Cardiac muscle cell (in vitro differentiated cells and primary cell): ENCODE measurements at regions not wholly inside any gene's neighbourhood (a gene's known extent, or its start where the extent isn't known, plus 50 kb on each side); places are given as distances from the start of the nearest gene placed in this dataset.

Experiments
- DNase-seq, 2 donors: peaks; one replicate each; pipeline versions ENCODE4 v3.0.0 to v3.0.0-alpha.2; 2010 to 2017; ENCODE audit warnings: low read depth in 1 of 2, low spot score in 1 of 2
- H3K27ac ChIP-seq: fragments of 200-600 bp; sonication (generic); 2 replicates; pipeline ENCODE4 v1.5.1; 2016
- H3K27me3 ChIP-seq: fragments of 200-600 bp; sonication (generic); 2 replicates; pipeline ENCODE4 v1.6.0; 2016; ENCODE audit warnings: control low read depth
- H3K36me3 ChIP-seq: fragments of 200-600 bp; sonication (generic); 2 replicates; pipeline ENCODE4 v1.5.1; 2016; ENCODE audit warnings: control low read depth
- H3K4me1 ChIP-seq: fragments of 200-600 bp; sonication (generic); 2 replicates; pipeline ENCODE4 v1.8.1; 2017; ENCODE audit warnings: low read depth, mild to moderate bottlenecking, mixed run types
- H3K4me3 ChIP-seq: fragments of 200-600 bp; sonication (generic); 2 replicates; pipeline ENCODE4 v1.5.1; 2016; ENCODE audit warnings: mild to moderate bottlenecking
- H3K9me3 ChIP-seq: fragments of 200-600 bp; sonication (generic); 2 replicates; pipeline ENCODE4 v1.5.1; 2017; ENCODE audit warnings: low read depth, mild to moderate bottlenecking, control low read depth
- TF ChIP-seq, protein P1 (sequence below): IDR thresholded peaks from 2 replicates; pipeline ENCODE4 v1.5.1; 2012; ENCODE audit warnings: low read depth, mild to moderate bottlenecking, low read length

DNA sequence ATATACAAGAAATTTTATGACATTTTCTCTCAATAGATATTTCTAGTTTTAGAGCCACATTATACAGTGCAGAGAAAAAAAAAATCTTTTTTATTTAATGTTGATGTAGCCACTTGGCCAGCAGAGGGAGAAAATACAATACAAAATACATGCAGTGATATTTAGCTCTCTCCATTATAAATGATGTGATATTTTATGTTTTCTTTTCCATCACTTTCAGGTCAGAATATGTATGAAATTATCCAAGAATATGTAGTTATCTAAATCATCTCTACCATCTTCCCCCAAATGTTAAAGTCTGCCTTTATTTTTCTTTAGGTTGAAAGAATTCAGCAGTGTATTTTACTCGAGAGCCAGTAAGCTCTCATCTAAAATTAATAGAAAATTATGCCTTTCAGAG is 533.6 kb upstream of the FSHR start:
- TF ChIP-seq, protein P1, sequence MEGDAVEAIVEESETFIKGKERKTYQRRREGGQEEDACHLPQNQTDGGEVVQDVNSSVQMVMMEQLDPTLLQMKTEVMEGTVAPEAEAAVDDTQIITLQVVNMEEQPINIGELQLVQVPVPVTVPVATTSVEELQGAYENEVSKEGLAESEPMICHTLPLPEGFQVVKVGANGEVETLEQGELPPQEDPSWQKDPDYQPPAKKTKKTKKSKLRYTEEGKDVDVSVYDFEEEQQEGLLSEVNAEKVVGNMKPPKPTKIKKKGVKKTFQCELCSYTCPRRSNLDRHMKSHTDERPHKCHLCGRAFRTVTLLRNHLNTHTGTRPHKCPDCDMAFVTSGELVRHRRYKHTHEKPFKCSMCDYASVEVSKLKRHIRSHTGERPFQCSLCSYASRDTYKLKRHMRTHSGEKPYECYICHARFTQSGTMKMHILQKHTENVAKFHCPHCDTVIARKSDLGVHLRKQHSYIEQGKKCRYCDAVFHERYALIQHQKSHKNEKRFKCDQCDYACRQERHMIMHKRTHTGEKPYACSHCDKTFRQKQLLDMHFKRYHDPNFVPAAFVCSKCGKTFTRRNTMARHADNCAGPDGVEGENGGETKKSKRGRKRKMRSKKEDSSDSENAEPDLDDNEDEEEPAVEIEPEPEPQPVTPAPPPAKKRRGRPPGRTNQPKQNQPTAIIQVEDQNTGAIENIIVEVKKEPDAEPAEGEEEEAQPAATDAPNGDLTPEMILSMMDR, result peak; percentile 11
- no peaks in the 10 kb centered on the region for H3K9me3 ChIP-seq
- no peaks in the 10 kb centered on the region for H3K36me3 ChIP-seq
- no peak overlapping the region for H3K27ac ChIP-seq
- peaks cover 9% of the 10 kb centered on the region for H3K4me1 ChIP-seq
- H3K4me3 ChIP-seq, result no peak overlapping the region
- no peaks in the 10 kb centered on the region for H3K27me3 ChIP-seq
- DNase-seq, result peak; percentile 3 to 33

DNA sequence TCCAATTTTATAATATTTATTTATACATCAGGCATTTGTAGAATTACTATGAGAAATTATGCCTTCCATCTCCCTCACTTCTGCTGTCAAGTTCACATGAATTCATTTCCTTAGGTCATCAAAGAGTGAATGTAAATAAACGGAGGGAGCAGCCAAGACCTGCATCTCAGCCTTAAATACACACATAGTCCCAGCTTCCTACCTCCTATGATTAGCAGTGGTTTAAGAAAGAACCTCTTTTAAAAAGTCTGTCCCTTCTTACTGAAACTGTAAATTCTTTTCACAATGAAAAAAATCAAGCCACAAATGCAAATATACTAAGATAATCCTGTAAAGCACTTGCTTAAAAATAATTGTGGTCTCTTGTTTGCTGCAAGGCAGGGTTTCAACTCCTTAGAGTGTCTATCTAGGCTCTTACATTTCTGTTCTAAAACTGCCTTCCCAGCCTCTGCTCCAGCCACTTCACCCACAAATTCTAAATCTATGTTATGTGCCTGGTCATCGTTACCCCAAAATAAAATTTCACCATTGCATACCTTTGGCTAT is 532.7 kb upstream of the FSHR start:
- H3K4me1 ChIP-seq, result peaks cover 9% of the 10 kb centered on the region
- TF ChIP-seq, protein P1, result no peak

DNA sequence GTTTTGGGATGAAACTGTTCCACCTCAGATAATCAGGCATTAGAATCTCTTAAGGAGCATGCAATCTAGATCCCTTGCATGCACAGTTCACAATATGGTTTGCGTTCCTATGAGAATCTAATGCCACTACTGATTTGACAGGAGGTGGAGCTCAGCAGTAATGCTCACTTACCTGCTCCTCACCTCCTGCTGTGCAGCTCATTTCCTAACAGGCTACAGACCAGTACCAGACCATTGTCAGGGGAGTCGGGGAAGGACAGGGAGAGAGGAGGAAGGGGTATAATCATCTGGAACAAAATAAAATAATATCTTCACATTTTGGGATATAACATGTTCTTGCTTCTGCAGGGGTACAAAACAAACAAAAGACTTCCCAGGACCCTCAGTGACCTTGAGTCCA is 532.0 kb upstream of the FSHR start:
- DNase-seq, result no peak
- H3K4me1 ChIP-seq, result peaks cover 9% of the 10 kb centered on the region
- H3K27ac ChIP-seq, result no peak overlapping the region
- H3K27me3 ChIP-seq, result no peaks in the 10 kb centered on the region
- no peaks in the 10 kb centered on the region for H3K9me3 ChIP-seq
- H3K4me3 ChIP-seq, result no peak overlapping the region
- TF ChIP-seq, protein P1, result no peak
- H3K36me3 ChIP-seq, result no peaks in the 10 kb centered on the region

More for the DNA sequence above, 532.7 kb upstream of the FSHR start:
- no peaks in the 10 kb centered on the region for H3K27me3 ChIP-seq
- no peak for DNase-seq
- peak overlapping the region; percentile 29 for H3K27ac ChIP-seq
- H3K36me3 ChIP-seq, result no peaks in the 10 kb centered on the region
- H3K9me3 ChIP-seq, result no peaks in the 10 kb centered on the region
- no peak overlapping the region for H3K4me3 ChIP-seq

DNA sequence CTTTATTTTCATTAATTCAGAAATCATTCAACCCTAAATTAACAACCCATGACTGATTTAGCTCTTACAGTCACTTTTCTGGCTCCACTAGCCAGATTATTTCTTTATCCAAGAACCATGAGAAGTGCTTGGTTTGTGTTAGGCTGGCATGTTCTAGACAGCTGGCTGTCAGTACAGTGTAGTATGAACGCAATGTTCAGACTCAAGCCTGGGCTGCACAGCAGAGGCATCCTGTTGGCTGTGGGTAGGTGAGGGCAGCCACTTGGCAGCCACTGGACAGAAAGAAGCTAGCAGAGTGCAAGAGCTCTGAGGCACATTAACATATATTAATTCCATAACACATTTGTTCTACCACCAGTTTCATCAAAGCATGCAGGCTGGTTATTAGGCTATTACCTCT is 522.9 kb upstream of the FSHR start:
- Histone ChIP-seq H3K27ac (no peak overlapping the region), H3K9me3 (no peaks in the 10 kb centered on the region), H3K27me3 (no peaks in the 10 kb centered on the region), H3K4me1 (peaks cover 21% of the 10 kb centered on the region), H3K4me3 (no peak overlapping the region), H3K36me3 (no peaks in the 10 kb centered on the region)
- TF ChIP-seq, protein P1, result no peak
- no peak for DNase-seq

DNA sequence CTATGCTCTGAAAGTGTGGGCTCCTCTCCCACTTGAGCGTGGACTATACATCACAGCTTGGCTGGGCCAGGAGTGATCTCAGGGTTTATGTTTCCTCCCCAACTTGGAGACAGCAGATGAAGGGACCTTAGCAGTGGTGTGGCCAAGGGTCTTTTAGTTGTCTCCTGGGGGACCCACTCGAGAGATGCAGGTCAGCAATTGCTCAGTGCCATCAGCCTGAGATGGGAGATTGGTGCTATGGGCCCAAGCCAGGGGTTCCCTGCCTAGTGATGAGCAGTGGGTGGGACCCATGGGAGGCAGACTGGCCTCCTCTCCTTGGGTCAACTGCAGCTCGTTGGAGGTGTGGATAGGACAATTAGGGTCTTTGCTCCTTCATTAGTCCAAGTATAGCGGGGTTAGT is 510.5 kb upstream of the FSHR start:
- Histone ChIP-seq H3K4me3 (no peak overlapping the region), H3K27me3 (no peaks in the 10 kb centered on the region), H3K9me3 (no peaks in the 10 kb centered on the region), H3K27ac (no peak overlapping the region), H3K36me3 (no peaks in the 10 kb centered on the region), H3K4me1 (peaks cover 4% of the 10 kb centered on the region)
- no peak for DNase-seq
- TF ChIP-seq, protein P1, result no peak

DNA sequence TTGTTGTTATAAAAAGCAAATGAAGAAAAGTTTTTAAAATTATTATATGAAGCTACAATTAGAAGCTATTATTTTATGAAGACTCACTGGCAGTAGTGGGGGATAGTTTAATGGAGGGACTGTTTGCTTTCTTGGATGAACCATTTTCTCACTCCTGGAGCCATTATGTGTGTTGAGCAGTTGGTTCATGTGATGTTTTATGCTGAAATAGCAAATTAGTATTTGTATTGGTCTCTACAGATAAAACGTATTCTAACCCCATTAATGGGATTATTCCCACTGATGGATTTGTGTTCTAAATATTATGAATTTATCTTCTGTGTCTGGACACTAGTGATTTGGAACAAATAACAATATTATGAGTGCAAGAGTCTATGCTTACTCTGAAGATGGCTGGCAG is 507.5 kb upstream of the FSHR start:
- Histone ChIP-seq H3K9me3 (no peaks in the 10 kb centered on the region), H3K36me3 (no peaks in the 10 kb centered on the region), H3K4me1 (peaks cover 4% of the 10 kb centered on the region), H3K4me3 (no peak overlapping the region), H3K27me3 (no peaks in the 10 kb centered on the region), H3K27ac (no peak overlapping the region)
- DNase-seq, result no peak
- TF ChIP-seq, protein P1, result no peak
